ENCODE measurements at regions not wholly inside any gene's neighbourhood (a gene's known extent, or its start where the extent isn't known, plus 50 kb on each side); places are given as distances from the start of the nearest gene placed in this dataset.
"Not testable (repeated sequence)": the region's sequence is repeated elsewhere in the genome, so short reads cannot be mapped to it uniquely, and the experiment has no call there.

- TF ChIP-seq POLR2A, CTCF, POLR2AphosphoS5 (IDR thresholded peaks at IDR 0.05): not testable (repeated sequence)
These were observed 115.5 kb downstream of the CCDC74A start for GRCh38 chr2:131643180-131643579.

All from prostate gland (tissue), 2 donors.